ENCODE measurements at regions not wholly inside any gene's neighbourhood (a gene's known extent, or its start where the extent isn't known, plus 50 kb on each side); places are given as distances from the start of the nearest gene placed in this dataset.

DNA sequence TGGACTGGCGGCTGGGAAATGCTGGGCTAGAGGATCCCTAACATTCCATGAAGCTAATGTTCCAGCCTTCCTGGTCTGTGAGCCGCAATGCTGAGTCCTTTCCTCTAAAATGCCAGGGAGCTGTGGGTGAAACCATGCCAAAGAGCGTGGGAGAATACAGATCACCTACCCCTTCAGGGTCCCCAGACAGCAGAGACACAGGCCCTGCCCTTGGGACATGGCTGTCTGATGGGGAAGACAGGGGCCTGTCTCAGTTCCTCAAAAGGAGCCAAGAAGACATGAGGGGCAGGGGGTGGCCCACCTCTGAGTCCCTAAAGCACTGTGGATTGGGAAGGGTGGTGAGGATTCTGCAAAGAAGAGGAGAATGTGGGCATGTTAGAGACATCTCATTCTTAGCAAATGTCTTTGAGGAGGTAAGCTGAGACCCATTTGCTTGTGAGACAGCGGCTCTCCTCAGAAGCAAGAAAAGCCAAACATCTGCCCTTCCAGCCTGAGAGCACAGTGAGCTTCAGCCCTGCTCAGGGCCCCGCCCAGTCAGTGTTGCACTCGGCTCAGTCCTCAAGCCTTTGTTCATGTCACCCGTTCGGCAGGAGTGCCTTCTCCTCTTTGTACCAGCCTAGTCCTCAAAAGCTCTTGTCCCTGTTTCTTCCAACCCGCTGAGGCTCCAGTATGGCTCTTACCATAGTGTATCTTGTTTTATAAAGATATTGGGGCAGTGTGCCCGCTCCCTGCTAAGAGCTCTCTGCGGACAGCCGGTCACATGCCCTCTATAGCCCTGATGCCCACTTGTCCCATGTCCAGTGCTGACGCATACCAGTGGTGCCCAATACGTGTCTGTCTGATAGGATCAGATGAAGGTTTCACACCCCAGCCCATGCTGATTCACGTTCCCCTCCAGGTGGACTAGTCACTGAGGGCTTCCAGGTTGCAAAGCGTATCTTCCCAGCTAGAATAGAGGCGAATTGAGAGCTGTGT is 286.2 kb downstream of the CYP26B1 start:
- no peak for DNase-seq

DNA sequence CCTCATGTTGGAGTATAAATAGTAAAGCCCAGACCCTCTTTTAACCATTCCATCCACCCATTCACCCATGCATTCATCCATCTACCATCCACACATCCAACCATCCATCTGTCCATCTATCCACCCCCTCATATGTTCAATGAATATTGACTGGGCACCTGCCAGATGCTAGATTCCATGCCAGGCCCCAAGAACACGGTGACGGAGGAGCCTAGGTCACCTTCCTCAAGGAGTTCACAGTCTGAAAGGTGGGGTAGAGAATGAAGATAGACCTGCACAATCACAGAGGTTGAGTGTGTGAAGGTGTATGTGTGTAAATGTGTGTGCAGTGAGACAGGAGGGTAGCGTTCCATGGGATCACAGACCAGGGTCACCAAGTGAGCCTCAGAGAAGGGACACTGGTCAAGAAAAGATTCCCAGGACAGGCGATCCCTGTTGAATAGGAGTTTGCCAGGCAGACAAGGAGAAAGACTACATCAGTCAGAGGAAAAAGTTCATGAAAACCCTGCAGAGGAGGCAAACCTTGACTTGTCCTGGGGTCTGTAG is 287.2 kb downstream of the CYP26B1 start:
- no peak for DNase-seq

DNA sequence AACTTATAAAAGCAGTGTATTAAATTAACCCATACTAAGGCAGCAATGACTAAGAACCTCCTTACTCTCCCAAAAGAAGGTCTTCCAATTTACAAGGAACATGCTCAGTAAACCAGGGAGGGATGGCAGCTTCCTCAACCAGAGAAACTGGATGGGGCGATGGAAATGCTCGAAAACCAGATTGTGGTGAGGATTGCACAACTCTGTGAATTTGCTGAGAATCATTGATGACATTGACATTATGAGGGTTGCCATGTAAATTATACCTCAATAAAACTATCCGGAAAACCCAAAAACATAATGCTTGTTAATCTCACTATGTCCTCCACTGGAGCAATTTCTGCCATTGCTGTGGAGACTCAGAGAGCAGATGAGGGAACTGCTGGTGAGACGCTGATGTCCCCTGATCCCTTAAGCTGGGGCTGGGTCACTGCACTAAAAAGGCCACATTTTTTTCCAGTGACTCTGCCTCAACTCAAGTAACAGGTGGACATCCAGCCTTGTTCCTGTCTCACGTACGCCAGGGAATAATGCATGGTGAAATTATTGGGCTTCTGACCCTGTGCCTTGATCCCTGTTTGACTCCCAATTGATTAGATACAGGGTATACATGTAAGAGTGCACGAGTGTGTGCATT is 288.3 kb downstream of the CYP26B1 start:
- DNase-seq: no peak

DNA sequence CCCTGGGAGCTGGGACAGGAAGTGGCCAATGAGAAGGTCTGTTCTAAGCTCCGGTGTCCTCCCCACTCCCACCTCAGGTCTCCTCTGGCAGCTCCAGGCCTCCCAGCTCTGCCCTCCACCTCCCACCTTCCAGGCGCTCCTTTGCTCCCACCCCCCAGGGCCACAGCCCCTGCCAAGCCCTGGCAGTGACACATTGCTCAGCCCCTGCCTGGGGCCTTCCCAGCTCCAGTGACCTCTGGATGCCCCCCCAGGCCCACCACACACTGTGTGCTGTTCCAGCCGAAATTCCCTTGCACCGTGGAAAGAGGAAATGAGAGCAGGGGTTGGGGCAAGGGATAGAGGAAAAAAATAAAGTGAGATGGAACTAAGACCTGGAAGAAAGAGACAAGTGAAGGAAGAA is 289.6 kb downstream of the CYP26B1 start:
- DNase-seq: no peak

DNA sequence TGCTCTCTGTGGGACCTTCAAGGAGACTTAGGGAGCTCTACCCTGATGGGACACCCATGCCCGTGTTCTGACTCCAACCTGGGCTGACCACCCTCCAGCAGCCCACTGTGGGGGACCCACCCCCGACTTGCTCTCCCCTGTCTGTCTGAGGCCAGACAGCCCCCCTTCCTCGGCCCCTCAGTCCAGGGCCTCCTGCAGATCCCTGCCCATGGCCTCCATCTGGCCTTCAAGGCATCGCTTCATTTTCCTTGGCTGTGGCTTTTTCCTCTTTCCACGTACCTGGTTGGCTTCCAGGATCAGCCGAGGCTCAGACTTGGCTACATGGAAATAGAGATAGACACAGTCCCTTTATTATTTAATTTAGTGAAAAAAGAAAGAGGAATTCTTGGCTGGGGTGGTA is 290.0 kb downstream of the CYP26B1 start:
- DNase-seq: no peak

DNA sequence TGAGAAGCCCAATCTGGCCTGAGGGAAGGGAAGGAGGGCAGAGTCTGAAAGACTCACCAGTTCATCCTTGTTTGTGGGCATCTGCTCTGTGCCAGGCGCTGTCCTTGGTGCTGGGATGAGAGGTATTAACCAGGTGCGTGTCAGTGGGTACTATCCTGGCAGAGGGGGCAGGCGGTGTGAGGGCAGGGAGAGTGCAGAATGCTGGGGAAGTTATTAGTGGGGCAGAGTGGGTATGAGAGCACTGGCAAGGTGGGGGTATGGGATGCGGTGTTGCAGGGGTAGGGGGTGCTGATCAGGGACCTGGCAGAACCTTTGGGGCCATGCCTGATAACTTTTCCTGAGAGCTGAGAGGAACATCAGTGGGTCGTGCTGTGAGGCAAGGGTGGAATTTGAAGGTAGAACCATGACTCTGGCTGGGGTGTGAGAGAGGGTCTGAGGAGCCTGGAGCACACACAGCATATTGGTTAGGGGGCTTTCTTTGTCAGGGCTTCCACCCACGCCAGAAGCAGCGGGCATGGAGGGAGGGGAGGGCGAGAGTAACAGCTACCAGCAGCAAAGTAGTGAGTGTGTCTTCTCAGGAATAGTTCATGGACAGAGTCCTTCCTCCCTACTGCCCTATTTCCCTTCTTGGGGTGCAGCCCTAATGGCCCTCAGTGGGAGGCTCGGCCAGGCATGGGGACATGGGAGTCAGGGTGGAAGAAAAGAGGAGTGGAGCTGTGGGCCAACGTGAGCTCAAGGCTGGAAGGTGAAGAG is 290.7 kb downstream of the CYP26B1 start:
- no peak for DNase-seq

DNA sequence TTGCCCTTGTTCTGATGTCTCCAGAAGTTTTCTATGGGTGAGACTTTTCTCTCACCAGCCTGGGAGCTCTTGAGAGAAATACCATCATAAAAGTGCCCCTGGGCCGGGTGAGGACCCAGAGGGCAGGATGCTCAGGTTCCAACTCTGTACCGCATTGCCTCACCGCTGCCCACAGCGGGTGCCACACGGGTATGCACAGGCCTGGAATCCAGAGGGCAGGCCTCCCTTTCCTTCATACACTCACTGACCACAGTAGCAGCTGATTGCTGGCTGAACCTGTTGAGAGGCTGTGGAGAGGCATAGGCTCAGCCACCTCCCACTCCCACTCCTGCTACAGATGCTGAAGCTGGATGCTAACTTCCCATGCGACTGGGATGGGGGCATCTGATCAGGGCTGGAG is 293.8 kb downstream of the CYP26B1 start:
- DNase-seq: no peak

DNA sequence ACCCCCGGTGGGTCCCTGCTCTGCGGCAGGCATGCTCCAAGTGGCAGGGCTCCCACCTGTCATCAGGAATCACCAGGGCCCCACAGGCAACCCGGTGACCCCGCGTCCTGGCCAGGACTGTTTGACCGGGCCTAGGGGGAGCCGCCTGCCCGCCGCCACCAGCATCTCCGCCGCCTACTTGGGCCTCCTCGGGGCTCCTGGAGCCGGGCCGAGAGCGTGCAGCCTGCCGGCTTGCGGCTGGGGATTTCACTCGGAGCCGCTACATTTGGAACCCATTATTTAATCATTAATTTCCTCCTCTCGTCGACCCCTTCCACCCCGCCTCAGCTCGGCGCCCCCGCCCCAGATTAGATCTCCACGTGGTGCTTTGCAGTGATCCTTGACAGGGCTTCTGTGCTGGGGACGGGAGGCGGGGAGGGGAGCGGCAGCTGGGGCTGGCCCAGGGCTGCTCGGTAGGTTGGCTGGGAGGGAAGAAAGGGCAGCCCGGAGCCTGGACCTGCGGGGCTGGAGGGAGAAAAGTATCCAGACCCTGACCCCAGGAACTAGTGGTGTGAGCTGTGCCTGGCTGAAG is 295.4 kb downstream of the CYP26B1 start:
- DNase-seq: no peak

DNA sequence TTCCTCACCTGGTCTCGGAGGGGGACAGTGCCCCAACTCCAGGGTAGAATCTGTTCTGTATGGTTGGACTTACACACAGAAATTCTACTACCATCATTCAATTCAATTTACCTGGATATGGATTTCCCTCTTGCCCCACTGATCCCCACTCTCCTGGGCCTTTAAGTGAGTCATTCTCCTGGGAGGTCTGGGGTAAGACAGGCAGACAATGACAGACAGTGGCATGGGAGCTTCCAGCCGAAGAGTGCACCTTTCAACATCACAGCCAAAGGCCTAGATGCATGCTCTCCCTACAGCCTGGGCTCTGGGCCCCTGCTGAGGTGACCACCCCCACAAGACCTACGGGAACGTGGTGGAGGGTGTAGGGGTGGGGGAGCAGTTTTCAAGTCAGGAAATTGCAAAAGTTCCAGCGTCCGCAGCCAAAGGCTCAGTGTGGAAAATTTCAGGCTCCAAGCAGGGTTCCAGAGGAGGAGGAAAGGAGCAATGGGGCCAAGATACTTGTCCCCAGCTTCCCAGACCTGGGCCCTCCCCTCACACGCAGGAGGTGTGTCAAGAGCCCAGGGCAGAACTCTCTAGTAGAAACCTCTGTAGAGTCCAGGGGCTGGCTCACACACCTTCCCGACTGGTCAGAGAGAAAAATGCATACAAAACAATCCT is 296.4 kb downstream of the CYP26B1 start:
- DNase-seq: no peak

DNA sequence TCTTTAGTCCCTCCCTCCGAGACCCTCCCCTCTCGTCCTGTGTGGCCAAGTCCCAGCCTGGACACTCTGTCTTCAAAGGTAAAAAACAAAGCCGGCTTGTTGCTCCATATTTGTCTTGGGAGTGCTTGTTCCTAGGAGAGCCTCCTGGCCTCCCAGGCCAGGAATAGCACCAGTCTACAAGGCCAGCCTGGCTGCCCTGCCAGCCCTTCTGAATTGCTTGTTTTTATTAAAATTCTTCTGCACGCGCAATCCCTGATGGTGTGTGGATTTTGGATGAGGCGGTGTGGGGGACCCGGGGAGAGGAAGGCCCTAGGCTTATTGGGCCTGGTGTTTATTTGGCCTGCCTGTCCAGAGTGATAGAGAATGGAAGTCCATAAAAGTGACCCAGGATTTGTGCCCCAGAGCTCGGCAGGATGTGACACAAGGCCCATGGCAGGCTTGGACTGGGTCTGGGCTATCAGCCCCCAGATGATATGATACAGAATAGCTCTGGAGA is 297.3 kb downstream of the CYP26B1 start:
- DNase-seq: no peak

DNA sequence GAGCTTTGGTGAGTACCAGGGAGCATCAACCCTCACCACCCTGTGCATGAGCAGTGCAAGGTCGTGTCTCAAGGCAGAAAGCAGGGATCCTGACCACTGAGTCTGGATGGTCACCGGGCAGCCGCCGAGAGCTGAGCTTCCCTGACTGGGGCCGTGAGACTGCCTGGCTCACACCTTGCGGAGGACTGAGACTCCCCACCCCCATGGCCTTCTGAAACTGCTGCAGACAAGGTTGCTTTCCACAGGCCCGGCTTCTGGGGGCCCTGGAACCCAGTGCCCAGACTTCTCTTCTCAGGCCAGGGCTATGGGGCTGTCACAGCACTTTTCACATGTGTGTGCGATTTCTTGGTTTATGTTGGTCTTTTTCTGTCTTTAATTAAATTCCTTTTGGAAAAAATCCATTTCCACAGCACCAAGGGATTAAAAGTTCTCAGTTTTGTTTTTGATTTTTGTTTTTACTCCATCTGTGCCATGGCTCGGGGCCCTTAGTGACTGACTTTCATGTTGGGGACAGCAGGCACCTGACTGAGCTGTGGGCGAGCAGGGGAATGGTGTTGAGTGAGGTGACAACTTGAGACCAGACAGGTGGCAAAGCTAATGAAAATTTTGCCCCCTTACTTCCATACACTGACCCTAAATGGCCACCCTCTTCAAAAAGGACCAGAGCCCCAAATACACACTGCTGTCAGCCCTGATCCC is 297.9 kb downstream of the CYP26B1 start:
- DNase-seq: no peak

DNA sequence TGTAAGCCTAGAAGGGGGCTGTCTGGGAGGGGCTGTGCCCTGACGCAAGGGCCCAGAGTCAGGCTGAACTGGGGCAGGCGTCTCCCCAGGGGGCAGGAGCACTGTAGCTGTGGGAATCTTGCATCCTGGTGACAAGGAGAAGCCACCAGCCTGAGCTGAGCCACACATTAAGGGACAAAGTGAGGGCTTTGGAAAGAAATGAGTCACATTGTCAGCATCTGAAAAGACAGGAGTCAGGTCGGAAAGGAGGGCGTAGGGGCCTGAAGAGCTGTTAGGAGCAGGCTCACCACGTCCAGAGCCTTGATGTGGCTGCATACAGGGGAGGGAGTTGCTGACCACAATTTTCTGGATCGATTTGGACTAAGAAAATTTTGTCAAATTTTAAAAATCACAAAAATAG is 298.6 kb downstream of the CYP26B1 start:
- DNase-seq: no peak

DNA sequence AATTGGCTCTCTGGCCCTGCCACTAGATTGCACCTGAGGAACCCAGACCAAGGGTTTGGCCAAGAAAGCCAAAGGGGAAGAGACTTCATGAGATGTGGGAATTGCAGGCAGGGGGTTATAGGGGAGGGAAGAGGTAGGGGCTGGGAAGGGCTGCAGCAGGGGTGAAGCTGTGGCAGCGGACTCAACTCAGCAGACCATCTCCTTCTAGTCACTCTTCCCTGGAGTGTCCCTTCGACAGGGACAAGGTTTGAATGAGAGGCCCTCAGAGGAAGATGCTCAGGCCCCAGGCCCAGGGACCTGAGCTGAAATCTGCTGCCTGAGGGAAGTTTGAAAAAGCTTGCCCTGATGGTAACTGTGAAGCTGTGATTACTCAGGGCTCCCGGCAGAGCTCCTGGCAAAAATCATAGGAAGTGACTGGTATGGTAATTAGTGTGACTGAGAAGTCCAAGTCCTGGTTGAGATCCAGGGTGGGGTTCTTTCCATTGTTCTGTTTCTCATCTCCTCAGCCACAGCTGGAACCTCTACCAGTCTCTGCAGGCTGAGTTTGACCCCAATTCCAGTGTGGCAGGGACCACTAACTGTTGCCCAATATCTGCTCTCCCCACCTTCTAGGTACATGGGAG is 300.9 kb downstream of the CYP26B1 start:
- no peak for DNase-seq

DNA sequence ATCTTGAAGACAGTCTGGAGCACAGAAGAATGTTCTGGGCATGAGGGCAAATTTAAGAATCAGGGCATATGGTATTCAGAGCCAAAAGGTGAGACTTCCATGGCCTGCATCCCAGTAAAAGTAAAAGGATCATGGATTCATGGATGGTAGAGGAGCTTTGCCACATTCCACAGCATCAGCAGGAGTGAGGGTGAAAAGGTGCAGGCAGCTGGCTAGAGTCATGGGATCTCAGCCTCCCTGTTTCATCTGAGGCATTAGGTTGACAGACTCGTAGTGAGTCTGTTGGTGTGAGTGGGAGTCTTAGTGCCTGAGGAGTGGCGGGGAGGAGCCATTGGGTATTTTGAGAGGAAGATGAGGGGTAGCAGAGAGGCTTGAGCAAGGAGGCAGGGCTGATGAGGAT is 301.6 kb downstream of the CYP26B1 start:
- no peak for DNase-seq

DNA sequence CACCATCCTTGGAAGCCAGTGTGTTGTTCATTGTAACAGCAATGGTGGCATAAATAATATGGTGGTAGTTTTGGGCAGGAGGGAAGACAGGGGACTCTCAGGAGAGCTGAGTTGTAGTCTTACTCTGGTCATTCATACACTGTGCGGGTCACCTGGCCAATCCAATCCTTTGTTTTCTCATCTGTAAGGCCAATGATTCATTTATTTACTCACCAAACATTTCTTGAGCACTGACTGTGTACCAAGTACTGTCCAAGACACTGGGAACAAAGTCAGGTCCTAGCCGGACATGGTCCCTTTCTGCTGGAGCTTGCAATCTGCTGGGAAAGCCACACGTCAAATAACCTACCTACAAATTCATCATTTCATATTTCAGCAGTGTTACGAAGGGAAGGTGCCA is 302.7 kb downstream of the CYP26B1 start:
- no peak for DNase-seq

DNA sequence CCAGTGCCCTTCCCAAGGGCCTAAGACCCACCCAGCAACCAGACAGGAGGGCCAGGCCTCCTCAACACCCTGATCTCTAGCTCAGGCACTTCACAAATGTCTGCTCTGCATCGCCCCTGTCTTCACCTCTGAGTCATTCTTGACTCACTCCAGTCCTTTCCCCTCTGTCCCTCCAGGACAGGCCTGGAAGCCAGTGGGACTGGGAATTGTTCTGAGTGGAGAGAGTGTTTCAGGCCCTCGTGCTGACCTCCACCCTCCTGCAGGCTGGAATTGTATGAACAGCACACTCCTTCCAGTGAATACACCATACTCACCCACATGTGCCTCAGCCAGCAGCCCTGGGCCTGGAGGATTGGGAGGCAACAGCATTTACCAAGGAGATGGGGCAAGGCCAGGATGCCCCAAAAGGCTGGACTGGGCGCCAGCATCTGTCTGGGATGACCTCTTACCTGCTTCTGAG is 304.2 kb downstream of the CYP26B1 start:
- no peak for DNase-seq

DNA sequence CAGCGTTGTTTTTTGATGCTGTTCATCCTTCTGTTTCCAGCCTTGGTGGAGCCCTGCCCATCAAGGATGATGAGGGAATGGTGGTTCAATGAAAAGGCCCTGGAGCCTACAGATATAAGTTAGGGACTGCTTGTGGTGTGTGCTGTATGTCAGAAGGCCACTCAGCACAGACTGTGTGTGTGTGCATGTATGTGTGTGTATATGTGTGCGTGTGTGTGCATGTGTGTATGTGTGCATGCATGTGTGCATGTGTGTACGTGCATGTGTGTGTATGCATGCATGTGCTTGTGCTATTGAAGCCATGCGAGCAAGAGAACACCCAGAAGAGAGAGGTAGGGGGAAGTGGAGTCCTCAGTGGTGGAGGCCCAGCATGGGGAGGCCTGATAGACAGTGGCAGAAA is 304.9 kb downstream of the CYP26B1 start:
- no peak for DNase-seq

DNA sequence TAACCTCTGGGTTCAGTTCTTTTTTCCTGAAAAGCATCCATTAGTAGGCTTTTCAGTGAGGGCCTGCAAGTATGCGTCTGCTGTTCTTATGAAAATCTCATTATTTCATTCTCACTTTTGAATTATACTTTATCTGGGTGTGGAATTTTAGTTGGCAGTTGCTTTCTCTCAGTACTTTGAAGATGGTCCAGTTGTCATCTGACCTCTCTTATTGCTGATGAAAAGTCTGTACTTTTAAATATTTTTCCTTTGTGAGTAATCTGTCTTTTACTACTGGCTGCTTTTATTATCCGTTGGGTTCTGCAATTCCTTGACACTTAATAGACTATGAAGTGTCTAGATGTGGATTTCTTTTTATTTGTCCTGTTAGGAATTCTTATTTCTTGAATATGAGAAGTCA is 307.8 kb downstream of the CYP26B1 start:
- DNase-seq: no peak

DNA sequence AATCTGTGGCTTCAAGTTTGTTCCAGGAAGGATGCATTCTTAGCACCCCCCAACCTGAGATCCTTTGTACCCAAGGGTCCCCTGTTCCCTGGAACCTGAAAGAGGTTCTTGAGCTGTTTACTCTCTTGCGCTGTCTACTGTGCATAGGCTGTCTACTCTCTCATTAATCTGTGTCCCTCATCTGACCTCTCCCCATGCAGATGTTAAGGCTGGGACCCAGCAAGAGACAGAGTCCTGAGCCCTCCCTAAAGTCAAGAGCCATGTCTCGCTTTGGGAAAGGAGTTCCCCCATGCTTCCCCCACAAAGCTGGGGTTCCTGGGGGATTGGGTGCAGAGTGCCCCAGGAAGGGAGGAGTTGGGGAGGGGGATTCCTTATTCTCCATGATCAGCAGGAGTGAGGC is 312.9 kb downstream of the CYP26B1 start:
- DNase-seq: no peak

DNA sequence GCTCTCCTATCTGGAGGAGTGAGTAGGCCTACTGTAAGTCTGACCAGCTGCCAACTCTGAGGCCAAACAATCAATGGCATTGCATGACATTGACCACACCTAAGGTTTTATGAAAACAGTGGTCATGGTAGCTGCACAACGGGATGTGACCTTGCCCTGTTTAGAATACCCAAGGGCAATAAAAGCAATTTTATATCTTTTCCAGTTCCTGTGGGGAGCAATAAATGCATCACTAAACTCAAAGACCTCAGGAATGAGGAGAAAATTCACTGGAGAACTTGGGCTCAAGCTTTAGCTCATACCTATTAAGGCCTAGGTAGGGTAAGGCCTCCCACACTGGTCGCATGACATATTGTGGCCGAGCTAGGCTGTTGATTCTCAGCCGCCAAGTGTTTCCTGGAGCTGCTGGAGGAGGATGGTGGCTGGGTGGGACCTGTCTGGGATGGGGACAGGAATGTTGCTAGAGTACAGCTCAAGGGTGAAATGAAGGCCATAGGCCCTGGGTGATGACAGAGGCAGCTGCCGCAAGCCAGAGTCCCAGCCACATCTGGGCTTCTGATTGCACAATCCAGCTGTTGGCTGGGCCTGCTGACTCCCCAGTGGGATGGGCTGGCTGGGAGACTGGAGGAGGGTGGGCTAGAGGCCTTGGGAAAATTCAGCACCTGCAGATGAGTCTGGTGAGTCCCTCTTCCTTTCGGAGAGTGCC is 313.7 kb downstream of the CYP26B1 start:
- no peak for DNase-seq

Data from occipital lobe (tissue), 1 donor.